Stimulated activated CD4-positive, alpha-beta T cell treated with anti-CD3 and anti-CD28 coated beads, Interleukin-15, amount 100 ng/mL, for 24 hours (primary cell): ENCODE measurements at regions not wholly inside any gene's neighbourhood (a gene's known extent, or its start where the extent isn't known, plus 50 kb on each side); places are given as distances from the start of the nearest gene placed in this dataset.

ENCODE experiments used
- DNase-seq: peaks from one replicate; pipeline ENCODE4 v3.0.0-alpha.2; 2020

GRCh38 chr2:14684516-14684915 is 52.0 kb downstream of the LRATD1 start:
- DNase-seq: no peak

DNA sequence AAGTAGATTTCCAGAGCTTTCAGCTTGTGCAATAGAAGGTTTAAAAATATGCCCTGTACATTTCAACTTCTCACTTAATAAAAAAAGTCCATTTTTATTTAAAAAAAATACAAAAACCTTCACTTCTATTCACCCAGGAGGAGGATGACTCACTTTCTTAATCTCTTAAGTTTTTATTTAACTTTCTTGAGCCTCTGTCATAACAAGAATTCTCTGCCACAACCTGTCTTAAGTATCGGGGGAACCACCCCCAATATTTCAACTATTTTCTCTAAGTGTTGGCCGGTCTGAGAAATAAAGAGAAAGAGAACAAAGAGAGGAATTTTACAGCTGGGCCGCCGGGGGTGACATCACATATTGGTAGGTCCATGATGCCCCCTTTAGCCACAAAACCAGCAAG is 58.4 kb downstream of the LRATD1 start:
- no peak for DNase-seq

DNA sequence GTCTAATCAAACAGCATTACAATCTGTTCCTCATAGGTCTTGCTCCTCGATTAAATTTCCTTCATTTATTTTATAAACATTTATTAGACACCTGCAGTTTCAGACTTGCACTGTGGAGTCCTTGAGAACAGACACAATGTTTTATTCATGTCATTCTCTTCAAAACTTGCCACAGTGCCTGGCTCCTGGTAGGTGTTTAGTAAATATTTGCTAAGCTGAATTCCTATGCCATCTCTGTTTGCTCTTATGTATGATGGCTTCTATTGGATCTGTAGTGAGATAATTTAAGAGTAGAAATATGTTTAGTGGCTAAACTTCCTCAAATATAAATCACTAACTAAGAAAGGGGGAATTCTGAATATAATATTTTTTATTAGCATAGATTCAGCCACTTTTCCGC is 61.4 kb downstream of the LRATD1 start:
- no peak for DNase-seq

DNA sequence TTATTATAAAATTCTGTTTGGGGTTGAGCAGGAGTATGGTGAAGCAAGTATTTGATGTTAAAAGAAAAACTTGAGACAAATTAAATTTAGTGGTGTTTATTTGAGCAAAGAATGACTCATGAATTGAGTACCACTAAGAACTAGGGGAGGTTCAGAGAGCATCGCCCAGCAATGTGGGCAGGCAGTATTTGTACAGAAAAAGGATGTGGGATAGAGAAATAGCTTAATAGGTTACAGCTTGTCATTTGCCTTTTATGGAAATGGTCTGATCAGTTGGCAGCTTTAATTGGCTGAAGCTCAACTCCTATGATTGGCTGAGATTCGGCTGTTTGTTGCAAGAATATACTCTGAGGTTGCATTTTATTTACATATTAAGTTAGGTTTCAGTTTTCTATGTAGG is 68.2 kb downstream of the LRATD1 start:
- no peak for DNase-seq

DNA sequence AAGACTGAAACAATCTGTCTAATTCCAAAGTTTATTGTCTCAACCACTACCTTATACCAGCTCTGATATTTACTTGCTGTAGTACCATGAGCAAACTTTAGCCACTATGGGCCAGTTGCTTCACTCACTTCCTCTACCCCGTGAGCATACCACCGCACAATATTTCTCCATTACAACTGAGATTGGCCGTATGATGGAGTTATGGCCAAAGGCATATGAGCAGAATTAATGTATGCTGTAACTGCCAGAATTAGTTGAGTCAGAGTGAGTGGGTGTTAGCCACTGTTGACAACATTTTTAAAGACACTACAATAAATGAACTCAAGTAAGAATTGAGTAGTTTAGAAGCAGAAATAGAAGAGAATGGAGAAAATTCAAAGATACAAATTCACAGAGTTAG is 69.7 kb downstream of the LRATD1 start:
- no peak for DNase-seq

GRCh38 chr2:14706201-14706600 is 73.7 kb downstream of the LRATD1 start:
- DNase-seq: no peak

DNA sequence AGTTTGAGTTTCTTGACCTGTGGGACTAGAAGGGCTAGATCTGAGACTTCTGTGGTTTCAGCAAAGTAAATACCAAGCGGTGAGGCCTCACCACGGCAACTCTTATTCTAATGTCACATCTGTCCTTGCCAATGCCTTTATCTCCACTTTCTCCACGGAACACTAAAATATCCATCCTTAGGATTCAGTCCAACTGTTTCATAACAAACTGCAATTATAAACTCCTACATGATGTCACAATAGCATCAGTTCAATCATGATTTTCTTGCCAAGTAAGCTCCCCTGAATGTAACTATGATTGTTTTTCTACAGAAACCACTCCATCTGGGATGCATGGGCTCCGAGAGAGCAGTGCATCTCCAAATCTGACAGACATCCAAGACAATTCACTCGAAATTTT is 79.6 kb downstream of the LRATD1 start:
- DNase-seq: no peak

- no peak for DNase-seq
Observed at GRCh38 chr2:14713248-14713647, 80.7 kb downstream of the LRATD1 start.

DNA sequence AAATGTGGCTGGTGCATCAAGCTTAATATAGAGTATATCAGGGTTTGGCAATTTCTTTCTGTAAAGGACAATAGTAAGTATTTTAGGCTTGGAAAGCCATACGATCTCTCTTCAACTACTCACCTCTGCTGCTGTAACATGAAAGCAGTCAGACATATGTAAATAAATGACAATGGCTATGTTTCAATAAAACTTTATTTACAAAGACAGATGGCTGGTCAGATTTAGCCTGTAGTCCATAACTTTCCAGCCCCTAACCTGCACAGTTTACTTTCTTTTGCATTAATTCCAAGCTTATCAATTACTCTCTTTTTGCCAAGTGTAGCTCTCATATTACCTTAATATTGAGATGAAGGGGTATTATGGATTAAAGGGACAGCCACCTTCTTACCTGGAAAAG is 83.1 kb downstream of the LRATD1 start:
- no peak for DNase-seq

- no peak for DNase-seq
Observed at GRCh38 chr2:14716319-14716718, 83.8 kb downstream of the LRATD1 start.

GRCh38 chr2:14717131-14717530 is 84.6 kb downstream of the LRATD1 start:
- no peak for DNase-seq

DNA sequence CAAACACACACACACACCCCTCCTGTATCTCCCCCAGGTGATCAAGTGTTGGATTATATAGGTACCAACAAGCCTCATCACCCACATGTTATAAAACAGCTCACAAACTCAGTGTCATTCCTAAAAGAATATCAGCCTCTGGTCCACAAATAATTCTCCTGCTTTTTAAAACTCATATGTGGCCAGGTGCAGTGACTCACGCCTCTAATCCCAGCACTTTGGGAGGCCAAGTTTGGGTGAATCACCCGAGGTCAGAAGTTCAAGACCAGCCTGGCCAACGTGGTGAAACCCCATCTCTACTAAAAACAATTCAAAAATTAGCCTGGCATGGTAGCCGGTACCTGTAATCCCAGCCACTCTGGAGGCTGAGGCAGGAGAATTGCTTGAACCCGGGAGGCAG is 87.8 kb downstream of the LRATD1 start:
- DNase-seq: no peak

DNA sequence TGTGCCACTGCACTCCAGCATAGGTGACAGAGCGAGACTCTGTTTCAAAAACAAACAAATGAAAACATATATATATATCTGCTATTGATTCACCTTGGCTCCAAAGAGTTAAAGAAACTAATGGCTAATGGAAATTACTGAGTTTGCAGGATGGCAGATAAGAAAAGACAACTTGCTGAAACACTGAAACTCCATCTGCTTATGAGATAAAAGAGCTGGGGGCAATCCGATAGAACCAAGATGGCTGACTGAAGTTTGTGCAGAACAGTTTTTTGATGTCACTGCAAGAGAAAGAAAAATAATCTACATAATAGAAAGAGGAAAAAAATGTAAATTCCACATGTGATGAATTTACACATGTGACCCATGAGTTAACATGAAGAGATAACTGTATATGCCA is 88.2 kb downstream of the LRATD1 start:
- DNase-seq: no peak

DNA sequence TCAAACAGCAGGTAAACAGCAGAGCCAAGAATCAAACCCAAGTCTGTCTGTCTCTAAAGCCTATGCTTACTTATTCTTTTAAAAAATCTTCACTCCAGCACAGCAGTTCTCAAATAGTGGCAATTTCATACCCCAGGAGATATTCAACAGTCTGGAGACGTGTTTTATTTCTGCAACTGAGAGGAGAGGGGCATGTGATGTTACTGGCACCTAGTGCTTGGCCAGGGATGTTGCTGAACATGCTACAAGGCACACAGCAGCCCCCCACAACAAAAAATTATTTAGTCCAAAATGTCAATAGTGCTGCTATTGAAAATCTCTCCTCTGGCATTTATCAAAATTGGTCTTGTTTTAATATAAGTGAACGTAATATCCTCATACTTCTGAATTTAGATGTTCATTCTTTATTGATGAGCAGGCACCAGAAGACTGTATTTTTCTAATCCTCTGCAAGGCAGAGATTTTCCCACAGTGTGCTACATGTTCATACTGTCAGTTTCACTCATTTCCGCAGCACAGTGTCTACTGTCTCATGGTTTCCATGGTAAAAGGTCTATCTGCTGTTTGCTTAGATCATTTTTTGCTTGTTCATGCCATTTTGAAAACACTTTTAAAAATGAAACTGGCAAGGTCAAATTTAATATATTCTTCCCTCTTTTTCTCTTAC is 90.5 kb downstream of the LRATD1 start:
- DNase-seq: no peak

DNA sequence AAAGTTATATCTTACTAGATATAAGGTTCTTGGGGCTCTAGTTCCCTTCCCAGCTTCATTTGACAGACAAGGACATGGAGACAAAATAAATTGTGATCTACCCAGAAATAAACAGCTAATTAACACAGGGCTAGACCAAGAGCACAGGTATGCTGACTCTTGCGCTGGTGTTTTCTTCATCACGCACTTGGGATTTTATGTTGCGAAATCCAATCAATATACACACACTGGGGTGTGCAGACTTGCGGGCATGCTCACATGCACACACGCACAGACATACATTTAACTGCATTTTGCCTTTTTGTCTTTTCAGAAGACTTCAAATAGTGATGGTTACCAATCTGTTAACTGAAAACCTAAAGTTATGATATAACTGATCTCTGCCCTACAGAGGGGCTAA is 91.2 kb downstream of the LRATD1 start:
- no peak for DNase-seq

DNA sequence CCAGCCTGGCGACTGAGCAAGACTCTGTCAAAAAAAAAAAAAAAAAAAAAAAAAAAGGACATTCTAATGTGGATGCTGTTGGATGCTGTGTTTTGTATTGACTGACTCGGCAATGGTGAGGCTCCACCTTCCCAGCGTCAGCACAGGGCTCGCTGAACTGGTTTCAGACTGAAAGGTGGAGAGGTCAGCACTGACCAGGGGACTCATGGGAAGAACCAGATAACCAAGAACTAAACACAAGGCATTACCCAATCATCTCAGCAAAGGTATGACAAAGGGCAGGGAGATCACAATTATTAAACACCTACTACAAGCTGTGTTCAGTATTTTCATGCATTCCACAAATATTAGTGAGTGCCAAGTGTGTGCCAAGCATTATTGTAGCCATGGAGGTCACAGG is 103.2 kb downstream of the LRATD1 start:
- DNase-seq: no peak

- DNase-seq: no peak
Observed at GRCh38 chr2:14737201-14737600, 104.7 kb downstream of the LRATD1 start.

DNA sequence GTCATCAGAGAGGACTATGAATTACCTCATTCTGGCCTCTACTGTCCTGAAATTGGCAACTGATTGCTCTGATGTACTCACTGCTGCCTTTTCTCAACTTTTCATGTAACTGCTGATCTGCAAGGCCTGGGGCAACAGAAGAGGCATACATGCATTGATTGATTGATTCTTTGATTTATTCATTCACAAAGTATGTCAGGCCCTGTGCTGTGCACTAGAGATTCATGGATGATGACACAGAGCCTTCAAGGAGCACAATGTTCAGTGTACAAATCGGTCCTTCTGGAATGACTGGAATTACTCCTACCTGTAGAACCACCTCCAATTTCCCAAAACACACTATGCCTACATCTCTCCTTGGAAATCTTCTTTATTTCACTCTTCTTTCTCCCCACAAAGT is 111.3 kb downstream of the LRATD1 start:
- DNase-seq: no peak

DNA sequence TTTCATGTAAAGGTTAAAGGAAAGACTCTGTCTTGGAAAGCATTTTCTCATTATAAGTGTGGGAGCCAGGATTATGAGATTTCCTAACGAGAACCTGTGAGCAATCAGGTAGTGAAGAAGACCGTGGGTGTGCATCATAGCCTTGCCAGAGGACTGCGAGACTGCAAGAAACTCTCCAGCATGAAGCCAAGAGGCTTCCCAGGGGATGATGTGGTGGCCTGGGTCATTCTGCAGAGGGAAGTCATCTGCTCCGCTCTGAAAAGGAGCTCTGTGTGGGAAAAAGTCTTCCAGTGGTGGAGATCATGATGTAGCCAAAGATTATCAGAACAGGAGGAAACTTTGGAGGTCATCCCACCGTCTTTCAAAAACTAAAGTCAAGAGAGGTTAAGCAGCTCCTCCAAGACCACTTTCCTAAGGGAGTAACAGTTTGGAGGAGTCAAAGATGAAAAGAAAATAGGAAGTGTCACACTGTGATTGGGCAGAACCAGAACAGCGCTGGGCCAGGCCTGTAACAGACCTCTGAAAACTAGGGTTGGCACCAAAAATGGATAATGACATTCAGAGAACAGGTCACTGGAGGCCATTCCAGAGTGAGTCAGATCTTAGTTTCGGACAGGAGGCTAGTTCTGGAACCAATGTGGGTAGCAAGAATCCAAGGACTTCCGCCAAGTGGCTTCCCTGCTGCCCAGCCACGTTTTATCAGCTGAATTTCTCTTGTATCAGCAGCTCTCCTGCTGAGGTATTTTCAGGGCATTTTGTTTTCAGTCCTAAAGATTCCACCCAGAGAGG is 113.0 kb downstream of the LRATD1 start:
- no peak for DNase-seq

GRCh38 chr2:14746133-14746532 is 113.6 kb downstream of the LRATD1 start:
- no peak for DNase-seq

GRCh38 chr2:14747447-14747846 is 114.9 kb downstream of the LRATD1 start:
- DNase-seq: no peak

GRCh38 chr2:14749884-14750283 is 117.4 kb downstream of the LRATD1 start:
- DNase-seq: no peak

DNA sequence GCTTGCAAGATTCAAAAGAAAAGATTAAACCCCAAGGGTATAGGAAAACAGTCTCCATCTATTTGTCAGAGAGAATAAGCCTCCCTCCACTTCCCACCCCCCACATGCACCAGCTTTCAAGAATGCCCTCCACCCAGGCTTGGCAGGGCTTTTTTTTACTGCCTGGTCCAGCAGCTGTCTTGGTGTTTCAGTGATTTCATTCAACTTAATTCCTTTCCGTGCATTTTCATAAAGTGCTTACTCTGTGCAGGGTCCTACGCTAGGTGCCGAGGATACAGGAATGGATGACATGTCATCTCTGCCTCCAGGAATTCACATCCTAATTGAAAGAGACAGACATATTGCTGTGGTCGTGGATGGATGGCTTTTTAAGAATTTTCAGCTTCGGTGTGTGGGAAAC is 117.9 kb downstream of the LRATD1 start:
- DNase-seq: no peak

DNA sequence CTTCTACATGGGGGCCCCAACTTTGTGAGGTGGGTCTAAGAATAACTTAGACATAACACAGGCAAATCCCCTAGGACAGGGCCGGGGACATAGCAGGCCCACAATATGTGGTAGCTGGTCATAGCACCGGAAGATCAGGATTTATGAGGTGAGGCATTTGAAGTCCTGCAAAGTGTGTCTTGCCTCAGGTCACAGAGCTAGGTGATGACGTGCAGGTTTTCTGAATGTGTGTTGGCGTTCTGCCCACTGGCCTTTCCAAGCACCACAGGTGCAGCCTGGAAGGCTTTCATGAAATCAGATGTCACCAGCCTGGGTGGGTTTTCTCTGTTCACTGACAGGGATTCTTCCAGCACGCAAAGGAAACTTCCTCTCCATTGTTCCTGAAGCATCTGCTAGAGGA is 119.1 kb downstream of the LRATD1 start:
- no peak for DNase-seq

GRCh38 chr2:14752295-14752694 is 119.8 kb downstream of the LRATD1 start:
- DNase-seq: no peak
